GM12874 (cell line): ENCODE measurements at regions not wholly inside any gene's neighbourhood (a gene's known extent, or its start where the extent isn't known, plus 50 kb on each side); places are given as distances from the start of the nearest gene placed in this dataset.

ENCODE experiments used
- TF ChIP-seq, protein P1 (sequence below): IDR thresholded peaks from 2 replicates; pipeline ENCODE4 v1.5.1; 2011; ENCODE audit warnings: low read depth, mild to moderate bottlenecking, control low read depth, low read length, moderate library complexity; ENCODE audit not compliant: insufficient read depth

DNA sequence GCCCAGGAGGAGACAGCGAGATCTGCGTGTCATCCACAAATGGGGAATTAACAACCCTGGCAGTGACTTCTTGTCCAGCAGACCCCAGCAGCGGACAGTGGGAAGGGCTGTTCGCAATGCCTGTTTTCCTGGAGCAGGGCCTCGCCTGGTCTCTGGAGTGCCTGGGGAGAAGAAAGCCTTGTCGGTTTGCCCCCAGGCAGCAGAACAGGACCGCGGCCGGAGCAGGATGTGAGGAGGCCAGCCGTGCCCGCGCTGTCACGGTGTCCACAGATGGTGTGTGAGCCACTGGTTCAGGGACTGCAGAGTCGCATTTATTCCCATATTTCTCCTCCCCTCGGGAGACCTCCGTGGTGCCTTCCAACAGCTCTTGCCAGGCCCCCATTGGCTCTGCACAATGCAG lies 68.5 kb upstream of the GSE1 start:
- TF ChIP-seq, protein P1, sequence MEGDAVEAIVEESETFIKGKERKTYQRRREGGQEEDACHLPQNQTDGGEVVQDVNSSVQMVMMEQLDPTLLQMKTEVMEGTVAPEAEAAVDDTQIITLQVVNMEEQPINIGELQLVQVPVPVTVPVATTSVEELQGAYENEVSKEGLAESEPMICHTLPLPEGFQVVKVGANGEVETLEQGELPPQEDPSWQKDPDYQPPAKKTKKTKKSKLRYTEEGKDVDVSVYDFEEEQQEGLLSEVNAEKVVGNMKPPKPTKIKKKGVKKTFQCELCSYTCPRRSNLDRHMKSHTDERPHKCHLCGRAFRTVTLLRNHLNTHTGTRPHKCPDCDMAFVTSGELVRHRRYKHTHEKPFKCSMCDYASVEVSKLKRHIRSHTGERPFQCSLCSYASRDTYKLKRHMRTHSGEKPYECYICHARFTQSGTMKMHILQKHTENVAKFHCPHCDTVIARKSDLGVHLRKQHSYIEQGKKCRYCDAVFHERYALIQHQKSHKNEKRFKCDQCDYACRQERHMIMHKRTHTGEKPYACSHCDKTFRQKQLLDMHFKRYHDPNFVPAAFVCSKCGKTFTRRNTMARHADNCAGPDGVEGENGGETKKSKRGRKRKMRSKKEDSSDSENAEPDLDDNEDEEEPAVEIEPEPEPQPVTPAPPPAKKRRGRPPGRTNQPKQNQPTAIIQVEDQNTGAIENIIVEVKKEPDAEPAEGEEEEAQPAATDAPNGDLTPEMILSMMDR = no peak

DNA sequence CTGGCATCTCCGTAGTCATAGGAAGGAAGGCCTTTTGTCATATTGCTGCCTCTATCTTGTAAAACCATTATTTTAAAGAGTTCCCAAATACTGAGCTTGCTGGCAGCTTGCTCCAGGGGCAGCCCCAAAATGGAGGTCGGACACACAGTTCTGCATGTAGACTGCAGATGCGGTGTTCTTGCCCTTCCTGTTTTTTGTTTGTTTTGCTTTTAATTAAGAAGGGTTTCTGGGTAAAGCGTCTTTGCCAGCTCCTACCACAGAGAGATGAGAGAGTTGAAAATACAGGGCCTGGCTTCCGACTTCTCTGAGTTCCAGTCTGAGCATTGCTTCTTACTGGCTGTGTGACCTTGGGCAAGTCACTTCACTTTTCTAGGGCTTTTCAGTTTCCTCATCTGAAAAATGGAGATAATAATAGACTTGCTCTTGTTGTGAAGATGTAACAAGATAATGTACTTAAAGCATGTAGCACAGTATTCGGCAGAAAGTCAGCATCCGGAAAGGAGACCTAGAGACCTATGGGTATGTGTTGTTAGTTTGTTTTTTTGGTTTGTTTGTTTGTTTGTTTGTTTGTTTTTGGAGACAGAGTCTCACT lies 67.8 kb upstream of the GSE1 start:
- TF ChIP-seq, protein P1 = no peak

DNA sequence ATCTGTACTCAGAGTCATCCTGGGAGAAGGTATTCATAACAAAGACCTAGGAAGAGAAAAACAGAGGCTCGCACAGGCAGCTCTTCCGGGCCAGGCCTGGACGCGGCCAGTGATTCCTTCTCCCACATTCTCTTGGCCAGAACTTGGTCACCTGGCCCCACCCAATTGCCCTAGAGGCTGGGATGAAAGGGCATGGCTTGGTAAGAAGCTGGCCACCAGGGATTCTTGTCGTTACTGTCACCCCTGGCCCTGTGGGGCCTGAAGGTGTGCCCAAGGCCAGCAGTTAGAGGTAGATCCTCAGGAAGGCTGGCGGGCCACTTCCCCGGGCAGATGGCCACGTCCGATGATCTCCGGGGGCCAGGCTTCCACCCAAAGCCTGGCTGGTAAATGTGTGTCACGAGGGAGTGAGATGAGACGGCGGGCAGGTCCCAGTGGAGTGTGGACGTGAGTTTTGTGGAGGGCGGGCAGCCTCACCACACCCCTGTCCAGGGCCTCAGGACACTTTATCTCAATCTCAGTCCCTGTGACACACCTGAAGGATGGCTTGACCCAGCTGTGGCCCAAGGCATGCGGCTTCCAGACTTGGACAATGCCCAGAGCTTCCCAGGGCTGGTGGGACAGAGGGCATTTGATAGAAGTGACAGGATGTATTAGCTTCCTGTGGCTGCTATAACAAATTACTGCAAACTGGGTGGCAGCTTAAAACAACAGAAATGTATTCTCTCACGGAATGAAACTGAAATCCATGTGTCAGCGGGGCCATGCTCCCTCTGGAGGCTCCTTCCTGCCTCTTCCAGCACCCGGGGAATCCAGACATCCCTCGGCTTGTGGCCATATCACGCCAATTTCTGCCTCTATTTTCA lies 66.3 kb upstream of the GSE1 start:
- TF ChIP-seq, protein P1 = no peak

DNA sequence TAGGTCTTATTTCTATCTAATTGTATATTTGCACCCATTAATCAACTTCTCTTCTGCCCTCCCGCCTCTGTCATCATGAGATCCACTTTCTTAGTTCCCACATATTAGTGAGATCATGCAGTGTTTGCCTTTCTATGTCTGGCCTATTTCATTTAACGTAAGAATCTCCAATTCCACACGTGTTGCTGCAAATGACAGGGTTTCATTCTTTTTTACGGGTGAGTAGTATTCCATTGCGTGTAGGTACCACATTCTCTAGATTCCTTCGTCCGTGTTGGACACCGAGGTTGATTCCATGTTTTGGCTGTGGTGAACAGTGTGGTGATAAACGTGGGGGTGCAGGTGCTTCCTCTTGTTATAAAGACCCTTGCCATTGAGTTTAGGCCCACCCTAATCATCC lies 64.7 kb upstream of the GSE1 start:
- TF ChIP-seq, protein P1 = no peak

DNA sequence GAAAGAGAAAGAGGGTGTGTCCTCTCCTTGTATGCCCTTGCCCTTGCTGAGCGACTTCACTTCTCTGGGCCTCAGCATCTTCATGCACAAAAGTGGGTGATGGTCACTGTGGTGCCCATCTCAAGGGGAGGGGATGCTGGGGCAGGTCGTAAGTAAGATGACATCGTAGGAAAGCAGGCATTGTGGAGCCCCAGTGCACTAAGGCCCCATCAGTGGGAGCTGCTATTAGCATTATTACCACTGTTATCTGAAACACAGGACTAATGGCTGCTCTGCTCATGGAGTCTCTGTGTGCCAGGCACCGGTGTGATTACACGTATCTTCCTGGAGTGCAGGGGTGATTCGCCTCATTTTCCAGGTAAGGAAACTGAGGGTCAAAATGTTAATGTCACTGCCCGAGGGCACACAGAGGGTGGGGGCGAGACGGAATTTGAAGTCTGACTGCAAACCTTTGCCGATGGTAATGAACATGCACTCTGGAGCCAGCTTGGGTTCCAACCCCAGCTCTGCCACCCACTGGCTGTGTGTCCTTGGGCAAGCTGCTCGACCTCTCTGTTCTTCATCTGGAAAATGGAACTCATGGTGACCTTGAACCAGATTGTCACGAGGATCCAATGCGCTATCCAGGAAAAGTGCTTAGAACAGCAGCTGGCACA lies 63.2 kb upstream of the GSE1 start:
- TF ChIP-seq, protein P1 = no peak

DNA sequence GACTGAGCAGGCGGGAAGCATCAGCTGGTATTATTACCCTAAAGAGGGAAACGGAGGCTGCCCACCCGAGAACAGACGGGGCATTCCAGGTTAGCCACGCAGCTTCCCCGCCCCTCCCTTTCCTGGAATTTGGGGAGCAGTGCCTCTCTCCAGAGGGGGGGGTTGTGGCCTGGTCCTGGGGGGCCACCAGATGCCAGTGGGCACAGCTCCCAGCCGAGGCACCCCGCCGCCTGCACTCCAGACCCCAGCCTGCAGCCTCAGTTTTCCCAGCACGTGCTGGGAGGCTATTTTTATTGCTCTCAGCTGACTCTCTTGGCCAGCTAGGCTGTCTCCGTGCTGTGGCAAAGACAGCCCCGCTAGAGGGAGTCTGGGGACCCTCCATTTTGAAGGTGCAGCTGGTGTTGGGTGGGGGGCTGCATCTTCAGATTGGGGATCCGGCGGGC lies 62.7 kb upstream of the GSE1 start:
- TF ChIP-seq, protein P1 = no peak
